Keratinocyte (primary cell): ENCODE measurements at regions not wholly inside any gene's neighbourhood (a gene's known extent, or its start where the extent isn't known, plus 50 kb on each side); places are given as distances from the start of the nearest gene placed in this dataset.

Experiments
- DNase-seq: peaks from one replicate; pipeline ENCODE4 v3.0.0-alpha.2; 2011; ENCODE audit warnings: low read depth, missing footprints, low spot score
- FAIRE-seq: peaks from 2 replicates; lab custom pipeline; 2011; peaks lifted over from hg19 to GRCh38; lab: Jason Lieb, UNC
- H2AFZ ChIP-seq: 2 replicates; pipeline ENCODE4 v1.6.0; 2012; ENCODE audit warnings: low read length, control low read depth, inconsistent platforms; ENCODE audit not compliant: control insufficient read depth
- H3K27ac ChIP-seq: 2 replicates; pipeline ENCODE4 v1.5.1; 2011; ENCODE audit warnings: low read length; ENCODE audit not compliant: control insufficient read depth, insufficient read depth
- H3K27me3 ChIP-seq: 3 replicates; pipeline ENCODE4 v1.6.0; 2011; ENCODE audit warnings: low read length; ENCODE audit not compliant: control insufficient read depth, insufficient read depth; ENCODE audit errors: extremely low read depth
- H3K36me3 ChIP-seq, 2 experiments: 2 replicates in 1 of 2; 3 replicates in 1 of 2; pipeline ENCODE4 v1.5.1; 2011; ENCODE audit warnings: low read length in 2 of 2, mild to moderate bottlenecking in 1 of 2; ENCODE audit not compliant: control insufficient read depth in 2 of 2, insufficient read depth in 2 of 2; ENCODE audit errors: extremely low read depth in 1 of 2
- H3K4me1 ChIP-seq: 3 replicates; pipeline ENCODE4 v1.5.1; 2011; ENCODE audit warnings: low read length; ENCODE audit not compliant: control insufficient read depth, insufficient read depth; ENCODE audit errors: extremely low read depth
- H3K4me2 ChIP-seq: 3 replicates; pipeline ENCODE4 v1.6.0; 2011; ENCODE audit warnings: low read depth, low read length; ENCODE audit not compliant: control insufficient read depth, insufficient read depth; ENCODE audit errors: extremely low read depth
- H3K4me3 ChIP-seq, 3 experiments: fragments of 200-600 bp in 1 of 3; sonication (generic) in 1 of 3; 2 replicates in 2 of 3; 3 replicates in 1 of 3; pipeline ENCODE4 v1.5.1; 2011 to 2016; ENCODE audit warnings: low read length in 3 of 3, mild to moderate bottlenecking in 3 of 3, control low read depth in 2 of 3, inconsistent platforms in 1 of 3, low read depth in 1 of 3, mixed read lengths in 1 of 3, mixed run types in 1 of 3, moderate library complexity in 1 of 3; ENCODE audit not compliant: control insufficient read depth in 2 of 3, insufficient read depth in 2 of 3; ENCODE audit errors: extremely low read depth in 1 of 3
- H3K79me2 ChIP-seq: 2 replicates; pipeline ENCODE4 v1.6.0; 2012; ENCODE audit warnings: low read length; ENCODE audit not compliant: control insufficient read depth, insufficient read depth
- H3K9ac ChIP-seq: 3 replicates; pipeline ENCODE4 v1.6.0; 2011; ENCODE audit warnings: low read length; ENCODE audit not compliant: control insufficient read depth, insufficient read depth; ENCODE audit errors: extremely low read depth
- H3K9me1 ChIP-seq: 3 replicates; pipeline ENCODE4 v1.6.0; 2011; ENCODE audit warnings: low read length; ENCODE audit not compliant: control insufficient read depth, insufficient read depth; ENCODE audit errors: extremely low read depth
- H3K9me3 ChIP-seq: 2 replicates; pipeline ENCODE4 v1.5.1; 2012; ENCODE audit warnings: low read depth, low read length; ENCODE audit not compliant: control insufficient read depth
- H4K20me1 ChIP-seq: 3 replicates; pipeline ENCODE4 v1.6.0; 2011; ENCODE audit warnings: low read length; ENCODE audit not compliant: control insufficient read depth, insufficient read depth; ENCODE audit errors: extremely low read depth
- CTCF ChIP-seq, 3 experiments: IDR thresholded peaks in 1 of 3; conservative IDR thresholded peaks in 1 of 3; optimal IDR thresholded peaks in 1 of 3; 2 replicates in 2 of 3; 3 replicates in 1 of 3; pipeline versions ENCODE3 to v1.5.1; 2011; ENCODE audit warnings: low read length in 3 of 3, mild to moderate bottlenecking in 3 of 3, moderate library complexity in 2 of 3, control low read depth in 1 of 3, inconsistent platforms in 1 of 3; ENCODE audit not compliant: insufficient read depth in 2 of 3; ENCODE audit errors: extremely low read depth in 1 of 3
- EZH2 ChIP-seq: IDR thresholded peaks from one replicate; pipeline ENCODE4 v1.6.1; 2012; ENCODE audit warnings: inconsistent platforms, mild to moderate bottlenecking, low read length, moderate library complexity
- dilution Hi-C: fragments of 300-500 bp; cut with MboI; formaldehyde crosslinking; loops from one replicate; pipeline ENCODE4 v1.7.0; 2020; ENCODE audit warnings: low sequenced_read_pairs; ENCODE audit not compliant: extremely low pct_ligation_motif_present

DNA sequence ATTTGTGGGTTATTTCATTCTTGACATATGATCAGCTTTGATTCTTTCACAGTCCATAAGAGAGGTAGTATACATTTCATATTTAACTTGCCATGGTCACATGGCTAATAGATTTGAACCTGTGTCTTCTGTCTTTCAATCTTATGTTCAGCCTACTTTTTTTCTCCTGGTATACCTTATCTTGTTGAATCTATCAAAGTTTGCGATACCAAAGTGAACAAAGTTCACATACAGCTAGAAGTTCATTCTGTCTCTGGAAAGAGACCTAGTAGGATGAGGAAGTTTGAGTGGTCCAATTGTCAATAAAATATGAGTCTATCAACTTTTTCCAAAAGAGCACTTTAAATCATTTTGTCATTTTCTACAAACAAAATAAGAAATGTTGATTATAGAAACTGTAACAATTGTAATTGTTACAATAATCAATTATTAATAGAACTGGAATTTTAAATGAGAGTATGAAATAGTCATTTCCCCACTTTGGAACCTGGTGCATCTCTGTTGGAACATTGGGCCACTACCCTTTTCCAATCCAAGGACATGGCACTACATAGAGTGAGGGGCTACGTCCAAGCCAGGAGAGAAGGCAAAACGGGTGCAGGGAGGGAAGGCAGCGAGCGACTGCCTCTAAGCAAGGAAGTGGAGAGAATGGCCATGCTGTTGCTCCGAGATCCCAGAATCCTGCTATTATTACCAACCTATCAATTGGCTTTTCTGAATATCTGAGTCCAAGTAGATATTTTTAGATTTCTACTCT is 194.2 kb upstream of the FOXQ1 start:
- TF ChIP-seq EZH2 = no peak
- no peak for TF ChIP-seq CTCF (optimal IDR thresholded peaks at IDR 0.05 in 1 of 3, IDR thresholded peaks at IDR 0.05 in 1 of 3, conservative IDR thresholded peaks at IDR 0.05 in 1 of 3; ENCODE audit: extremely low read depth in 1 of 3, insufficient read depth in 2 of 3, low read length in 3 of 3)
- Histone ChIP-seq H3K27ac (no peak overlapping the region), H3K79me2 (no peaks in the 10 kb centered on the region), H3K9me1 (no peaks in the 10 kb centered on the region), H4K20me1 (no peaks in the 10 kb centered on the region), H3K36me3 (no peaks in the 10 kb centered on the region), H3K27me3 (no peaks in the 10 kb centered on the region), H3K4me3 (no peak overlapping the region), H3K4me1 (no peaks in the 10 kb centered on the region), H2AFZ (no peak overlapping the region), H3K4me2 (no peak overlapping the region), H3K9ac (no peak overlapping the region), H3K9me3 (no peaks in the 10 kb centered on the region)
- dilution Hi-C loops = no loop called here
- no peak for DNase-seq
- FAIRE-seq = no peak

DNA sequence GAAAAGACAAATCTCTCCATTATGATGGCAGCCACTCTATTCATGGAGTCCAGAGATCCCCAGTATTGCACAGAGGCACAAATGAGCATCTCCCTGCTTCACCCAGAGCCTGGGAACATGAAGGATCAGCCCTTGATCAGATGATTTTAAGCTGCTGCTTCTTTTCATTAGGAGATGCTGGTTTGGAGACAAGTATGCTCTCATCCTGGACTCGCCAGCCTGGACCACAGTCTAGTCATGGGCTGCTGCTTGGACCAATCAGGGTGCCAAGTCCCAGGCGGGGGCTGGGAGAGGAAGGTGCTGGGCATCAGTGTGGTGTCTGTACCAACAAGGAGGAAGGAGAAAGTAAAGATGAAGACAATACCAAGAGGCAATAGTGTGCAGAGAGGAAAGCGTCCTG is 195.7 kb upstream of the FOXQ1 start:
- dilution Hi-C loops = no loop called here
- no peaks in the 10 kb centered on the region for H3K36me3 ChIP-seq
- H3K9me1 ChIP-seq = no peaks in the 10 kb centered on the region
- no peaks in the 10 kb centered on the region for H3K79me2 ChIP-seq
- TF ChIP-seq EZH2 (no peak), CTCF (optimal IDR thresholded peaks at IDR 0.05 in 1 of 3, IDR thresholded peaks at IDR 0.05 in 1 of 3, conservative IDR thresholded peaks at IDR 0.05 in 1 of 3; ENCODE audit: extremely low read depth in 1 of 3, insufficient read depth in 2 of 3, low read length in 3 of 3) (no peak)
- FAIRE-seq = no peak
- no peaks in the 10 kb centered on the region for H3K9me3 ChIP-seq
- H3K4me3 ChIP-seq = no peak overlapping the region
- H3K4me1 ChIP-seq = peaks cover 7% of the 10 kb centered on the region
- no peak overlapping the region for H3K27ac ChIP-seq
- H3K4me2 ChIP-seq = no peak overlapping the region
- H3K9ac ChIP-seq = no peak overlapping the region
- H4K20me1 ChIP-seq = no peaks in the 10 kb centered on the region
- H3K27me3 ChIP-seq = no peaks in the 10 kb centered on the region
- H2AFZ ChIP-seq = no peak overlapping the region
- no peak for DNase-seq
